Activated B cell treated with CpG ODN at 0.5 μM for 24 hours (primary cell): ENCODE measurements at regions not wholly inside any gene's neighbourhood (a gene's known extent, or its start where the extent isn't known, plus 50 kb on each side); places are given as distances from the start of the nearest gene placed in this dataset.
A peak's percentile ranks its signal among the peaks of the same experiment; 100 is the strongest.

ENCODE experiments used
- ATAC-seq: fragments of 200-7000 bp; cut with Tn5 transposase; one replicate; pipeline ENCODE4 v1.10.0; 2021; ENCODE audit warnings: low read depth, mild to moderate bottlenecking, moderate library complexity
- CTCF ChIA-PET: fragments of 350-600 bp; sonication (Branson Sonifier 250); formaldehyde crosslinking; loops from one replicate; lab custom pipeline; 2021; ENCODE audit warnings: antibody characterized with exemption; lab: Charles Lee
- POLR2A ChIA-PET: fragments of 350-600 bp; sonication (Branson Sonifier 250); formaldehyde crosslinking; loops from one replicate; lab custom pipeline; 2021; ENCODE audit warnings: antibody characterized with exemption; lab: Charles Lee
- DNase-seq: peaks from one replicate; pipeline ENCODE4 v3.0.0; 2022
- H3K27ac Mint-ChIP-seq: one replicate; pipeline ENCODE4 v1.8.0; 2020; ENCODE audit warnings: mixed read lengths
- H3K27me3 Mint-ChIP-seq: one replicate; pipeline ENCODE4 v1.8.0; 2021; ENCODE audit warnings: mixed read lengths
- H3K36me3 Mint-ChIP-seq: one replicate; pipeline ENCODE4 v1.8.0; 2021; ENCODE audit warnings: low read depth, mixed read lengths
- H3K4me1 Mint-ChIP-seq: one replicate; pipeline ENCODE4 v1.8.0; 2021; ENCODE audit warnings: mixed read lengths
- H3K4me3 Mint-ChIP-seq: one replicate; pipeline ENCODE4 v1.8.0; 2020; ENCODE audit warnings: mild to moderate bottlenecking, mixed read lengths
- H3K9me3 Mint-ChIP-seq: one replicate; pipeline ENCODE4 v1.8.0; 2020; ENCODE audit warnings: mixed read lengths
- CTCF ChIP-seq: fragments of 200-600 bp; IDR thresholded peaks from one replicate; pipeline ENCODE4 v1.8.0; 2022; ENCODE audit warnings: antibody characterized with exemption, mild to moderate bottlenecking
- intact Hi-C: fragments of 100-400 bp; cut with micrococcal nuclease; formaldehyde crosslinking; loops from one replicate; pipeline ENCODE4 v1.15.1; 2024

- no peaks in the 10 kb centered on the region for H3K4me1 Mint-ChIP-seq
- H3K36me3 Mint-ChIP-seq: no peaks in the 10 kb centered on the region
- no peak overlapping the region for H3K4me3 Mint-ChIP-seq
- no peak for TF ChIP-seq CTCF
- peak; percentile 2 for DNase-seq
- H3K9me3 Mint-ChIP-seq: peaks cover 8% of the 10 kb centered on the region
- H3K27me3 Mint-ChIP-seq: no peaks in the 10 kb centered on the region
- ChIA-PET CTCF (no interaction called here), POLR2A (no interaction called here)
- intact Hi-C loops: no loop called here
- H3K27ac Mint-ChIP-seq: no peak overlapping the region
- no peak for ATAC-seq
Observed at GRCh38 chr10:124298891-124299290, 119.8 kb downstream of the OAT start.

GRCh38 chr10:124296813-124297788, 121.6 kb downstream of the OAT start:
- Mint-ChIP-seq H3K27ac (no peak overlapping the region), H3K9me3 (peaks cover 8% of the 10 kb centered on the region), H3K36me3 (no peaks in the 10 kb centered on the region), H3K27me3 (no peaks in the 10 kb centered on the region), H3K4me1 (no peaks in the 10 kb centered on the region), H3K4me3 (no peak overlapping the region)
- ChIA-PET CTCF (interaction anchor here (2.1 kb wide), 1 partner anchor 302 kb away, joined by 4 read pairs; no protein-coding TSS in a partner anchor), POLR2A (no interaction called here)
- TF ChIP-seq CTCF: no peak
- DNase-seq (no peak), ATAC-seq (no peak)
- intact Hi-C loops: no loop called here

- POLR2A ChIA-PET: no interaction called here
- no peak for DNase-seq
- no peak for TF ChIP-seq CTCF
Observed at GRCh38 chr10:124296121-124296812, 122.5 kb downstream of the OAT start.

GRCh38 chr10:124294811-124295770, 123.6 kb downstream of the OAT start:
- no peak for TF ChIP-seq CTCF
- Mint-ChIP-seq H3K36me3 (no peaks in the 10 kb centered on the region), H3K27ac (no peak overlapping the region), H3K9me3 (no peaks in the 10 kb centered on the region), H3K27me3 (no peaks in the 10 kb centered on the region), H3K4me3 (no peak overlapping the region), H3K4me1 (no peaks in the 10 kb centered on the region)
- ChIA-PET CTCF (interaction anchor here (2.1 kb wide), 1 partner anchor 300 kb away, joined by 4 read pairs; no protein-coding TSS in a partner anchor), POLR2A (no interaction called here)
- intact Hi-C loops: no loop called here
- ATAC-seq (no peak), DNase-seq (no peak)

More at GRCh38 chr10:124296121-124296812, 122.5 kb downstream of the OAT start:
- CTCF ChIA-PET: interaction anchor here (2.1 kb wide), 1 partner anchor 301 kb away, joined by 4 read pairs; no protein-coding TSS in a partner anchor
- Mint-ChIP-seq H3K4me1 (no peaks in the 10 kb centered on the region), H3K36me3 (no peaks in the 10 kb centered on the region), H3K27me3 (no peaks in the 10 kb centered on the region), H3K27ac (no peak overlapping the region), H3K4me3 (no peak overlapping the region), H3K9me3 (peaks cover 8% of the 10 kb centered on the region)
- intact Hi-C loops: no loop called here
- no peak for ATAC-seq
